ENCODE measurements at regions not wholly inside any gene's neighbourhood (a gene's known extent, or its start where the extent isn't known, plus 50 kb on each side); places are given as distances from the start of the nearest gene placed in this dataset.

GRCh38 chr2:145411493-145411892 lies 891.6 kb upstream of the ZEB2 start (continued):
- TF ChIP-seq ZNF462 (CRISPR knock-in tag; IDR thresholded peaks at IDR 0.05): no peak

GRCh38 chr2:145410086-145410485 lies 890.2 kb upstream of the ZEB2 start:
- no peaks in the 10 kb centered on the region; the same call in 2 of the 3 replicates for H3K9me3 Mint-ChIP-seq
- H3K27ac ChIP-seq (ENCODE audit: low read depth): no peak overlapping the region
- no peaks in the 10 kb centered on the region for H3K4me1 ChIP-seq (ENCODE audit: insufficient read depth)
- no peaks in the 10 kb centered on the region for H3K36me3 ChIP-seq (ENCODE audit: insufficient read depth)
- DNase-seq (ENCODE audit: low spot score): no peak
- no peak for ATAC-seq
- H3K4me2 ChIP-seq: no peak overlapping the region
- no peak overlapping the region for H3K4me3 Mint-ChIP-seq
- no peaks in the 10 kb centered on the region for H4K20me1 ChIP-seq (replicated peaks; ENCODE audit: insufficient read depth)
- no peaks in the 10 kb centered on the region for H3K27me3 ChIP-seq (ENCODE audit: insufficient read depth)
- H3K27me3 Mint-ChIP-seq (ENCODE audit: insufficient read depth, low read depth, poor library complexity): no peaks in the 10 kb centered on the region
- H3K4me3 ChIP-seq: no peak overlapping the region
- 0 out of 2 replicates have a peak overlapping the region, but pooled peaks have one; percentile 4 for H2AFZ ChIP-seq
- no peaks in the 10 kb centered on the region for H3K79me2 ChIP-seq (replicated peaks; ENCODE audit: insufficient read depth)
- no peak overlapping the region for H3K27ac Mint-ChIP-seq
- H3K4me1 Mint-ChIP-seq: no peaks in the 10 kb centered on the region
- 0 out of 2 replicates have a peak, but pooled peaks cover 4% of the 10 kb centered on the region for H3K9me2 ChIP-seq (ENCODE audit: insufficient read depth)
- H3K36me3 Mint-ChIP-seq (ENCODE audit: low read depth): no peaks in the 10 kb centered on the region; the same call in 2 of the 3 replicates
- H3F3A ChIP-seq (replicated peaks; ENCODE audit: low read depth): no peaks in the 10 kb centered on the region
- TF ChIP-seq CREB1 (CRISPR knock-in tag; IDR thresholded peaks at IDR 0.05; ENCODE audit: low read depth) (no peak), JUNB (IDR thresholded peaks at IDR 0.05; ENCODE audit: unreplicated experiment) (no peak), EZH2 (IDR thresholded peaks at IDR 0.05; ENCODE audit: low read depth, unreplicated experiment) (no peak), CTCF (conservative IDR thresholded peaks at IDR 0.05; ENCODE audit: low read depth in 2 of 2) (no peak), POLR2AphosphoS5 (IDR thresholded peaks at IDR 0.05; ENCODE audit: low read depth) (no peak), ZNF331 (CRISPR knock-in tag; IDR thresholded peaks at IDR 0.05; ENCODE audit: low read depth) (no peak), ETS1 (IDR thresholded peaks at IDR 0.05) (no peak), REST (IDR thresholded peaks at IDR 0.05; ENCODE audit: unreplicated experiment) (no peak), NANOG (IDR thresholded peaks at IDR 0.05; ENCODE audit: borderline replicate concordance) (no peak), EZH2phosphoT487 (IDR thresholded peaks at IDR 0.05; ENCODE audit: unreplicated experiment) (no peak)

Data from GM23338 (cell line).